ENCODE measurements at regions not wholly inside any gene's neighbourhood (a gene's known extent, or its start where the extent isn't known, plus 50 kb on each side); places are given as distances from the start of the nearest gene placed in this dataset.

GRCh38 chr7:92961961-92962360 lies 125.6 kb upstream of the CDK6 start:
- H3K36me3 ChIP-seq (ENCODE audit: control insufficient read depth in 2 of 2, extremely low read depth in 1 of 2, insufficient read depth in 2 of 2, low read length in 2 of 2) = no peaks in the 10 kb centered on the region
- TF ChIP-seq EZH2 (IDR thresholded peaks at IDR 0.05; ENCODE audit: low read length) (no peak), CTCF (optimal IDR thresholded peaks at IDR 0.05 in 1 of 3, IDR thresholded peaks at IDR 0.05 in 1 of 3, conservative IDR thresholded peaks at IDR 0.05 in 1 of 3; ENCODE audit: extremely low read depth in 1 of 3, insufficient read depth in 2 of 3, low read length in 3 of 3) (no peak)
- H3K4me2 ChIP-seq (ENCODE audit: control insufficient read depth, extremely low read depth, insufficient read depth, low read depth, low read length) = no peak overlapping the region
- FAIRE-seq (no peak), DNase-seq (ENCODE audit: low read depth, low spot score) (no peak)
- H3K27me3 ChIP-seq (ENCODE audit: control insufficient read depth, extremely low read depth, insufficient read depth, low read length) = no peaks in the 10 kb centered on the region
- dilution Hi-C loops (cut with MboI; ENCODE audit: extremely low pct_ligation_motif_present, low sequenced_read_pairs) = no loop called here
- H2AFZ ChIP-seq (ENCODE audit: control insufficient read depth, low read length) = no peak overlapping the region
- H3K4me1 ChIP-seq (ENCODE audit: control insufficient read depth, extremely low read depth, insufficient read depth, low read length) = no peaks in the 10 kb centered on the region
- no peak overlapping the region for H3K4me3 ChIP-seq (ENCODE audit: control insufficient read depth in 2 of 3, extremely low read depth in 1 of 3, insufficient read depth in 2 of 3, low read depth in 1 of 3, low read length in 3 of 3)
- H3K9me1 ChIP-seq (ENCODE audit: control insufficient read depth, extremely low read depth, insufficient read depth, low read length) = no peaks in the 10 kb centered on the region
- no peaks in the 10 kb centered on the region for H3K9me3 ChIP-seq (ENCODE audit: control insufficient read depth, low read depth, low read length)
- no peak overlapping the region for H3K27ac ChIP-seq (ENCODE audit: control insufficient read depth, insufficient read depth, low read length)
- H3K79me2 ChIP-seq (ENCODE audit: control insufficient read depth, insufficient read depth, low read length) = no peaks in the 10 kb centered on the region
- H4K20me1 ChIP-seq (ENCODE audit: control insufficient read depth, extremely low read depth, insufficient read depth, low read length) = no peaks in the 10 kb centered on the region
- no peak overlapping the region for H3K9ac ChIP-seq (ENCODE audit: control insufficient read depth, extremely low read depth, insufficient read depth, low read length)

DNA sequence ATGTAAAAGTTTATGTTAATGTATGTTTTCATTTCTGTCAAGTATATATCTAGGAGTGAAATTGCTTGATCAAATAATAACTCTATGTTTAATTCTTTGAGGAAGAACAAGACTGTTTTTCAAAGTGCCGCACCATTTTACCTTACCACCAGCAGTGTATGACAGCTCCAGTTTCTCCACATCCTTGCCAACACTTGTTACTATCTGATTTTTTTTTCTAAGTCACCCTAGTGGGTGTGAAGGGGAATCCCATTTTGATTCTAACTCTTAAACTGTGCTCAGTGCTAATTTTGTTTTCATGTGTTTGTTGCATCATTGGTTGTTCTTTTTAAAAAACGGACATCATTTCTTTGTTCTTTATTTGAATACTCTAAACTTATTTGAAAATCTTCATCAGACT lies 120.2 kb upstream of the CDK6 start:
- no peaks in the 10 kb centered on the region for H3K36me3 ChIP-seq (ENCODE audit: control insufficient read depth in 2 of 2, extremely low read depth in 1 of 2, insufficient read depth in 2 of 2, low read length in 2 of 2)
- no peak overlapping the region for H3K27ac ChIP-seq (ENCODE audit: control insufficient read depth, insufficient read depth, low read length)
- dilution Hi-C loops (cut with MboI; ENCODE audit: extremely low pct_ligation_motif_present, low sequenced_read_pairs) = no loop called here
- H3K9me3 ChIP-seq (ENCODE audit: control insufficient read depth, low read depth, low read length) = no peaks in the 10 kb centered on the region
- no peak overlapping the region for H3K4me2 ChIP-seq (ENCODE audit: control insufficient read depth, extremely low read depth, insufficient read depth, low read depth, low read length)
- H3K9me1 ChIP-seq (ENCODE audit: control insufficient read depth, extremely low read depth, insufficient read depth, low read length) = no peaks in the 10 kb centered on the region
- TF ChIP-seq CTCF (optimal IDR thresholded peaks at IDR 0.05 in 1 of 3, IDR thresholded peaks at IDR 0.05 in 1 of 3, conservative IDR thresholded peaks at IDR 0.05 in 1 of 3; ENCODE audit: extremely low read depth in 1 of 3, insufficient read depth in 2 of 3, low read length in 3 of 3) (no peak), EZH2 (IDR thresholded peaks at IDR 0.05; ENCODE audit: low read length) (no peak)
- H3K4me1 ChIP-seq (ENCODE audit: control insufficient read depth, extremely low read depth, insufficient read depth, low read length) = no peaks in the 10 kb centered on the region
- no peak overlapping the region for H3K9ac ChIP-seq (ENCODE audit: control insufficient read depth, extremely low read depth, insufficient read depth, low read length)
- H4K20me1 ChIP-seq (ENCODE audit: control insufficient read depth, extremely low read depth, insufficient read depth, low read length) = no peaks in the 10 kb centered on the region
- no peak overlapping the region for H3K4me3 ChIP-seq (ENCODE audit: control insufficient read depth in 2 of 3, extremely low read depth in 1 of 3, insufficient read depth in 2 of 3, low read depth in 1 of 3, low read length in 3 of 3)
- H3K79me2 ChIP-seq (ENCODE audit: control insufficient read depth, insufficient read depth, low read length) = no peaks in the 10 kb centered on the region
- no peak for DNase-seq (ENCODE audit: low read depth, low spot score)
- no peaks in the 10 kb centered on the region for H3K27me3 ChIP-seq (ENCODE audit: control insufficient read depth, extremely low read depth, insufficient read depth, low read length)
- H2AFZ ChIP-seq (ENCODE audit: control insufficient read depth, low read length) = no peak overlapping the region
- FAIRE-seq = no peak

Measured in keratinocyte (primary cell).